NCI-H187 (cell line): ENCODE measurements at regions not wholly inside any gene's neighbourhood (a gene's known extent, or its start where the extent isn't known, plus 50 kb on each side); places are given as distances from the start of the nearest gene placed in this dataset.
"Not testable (repeated sequence)": the region's sequence is repeated elsewhere in the genome, so short reads cannot be mapped to it uniquely, and the experiment has no call there.

Experiments
- DNase-seq, 2 experiments: peaks; one replicate each; lab custom pipeline; 2025; lab: John Stamatoyannopoulos, UW

DNA sequence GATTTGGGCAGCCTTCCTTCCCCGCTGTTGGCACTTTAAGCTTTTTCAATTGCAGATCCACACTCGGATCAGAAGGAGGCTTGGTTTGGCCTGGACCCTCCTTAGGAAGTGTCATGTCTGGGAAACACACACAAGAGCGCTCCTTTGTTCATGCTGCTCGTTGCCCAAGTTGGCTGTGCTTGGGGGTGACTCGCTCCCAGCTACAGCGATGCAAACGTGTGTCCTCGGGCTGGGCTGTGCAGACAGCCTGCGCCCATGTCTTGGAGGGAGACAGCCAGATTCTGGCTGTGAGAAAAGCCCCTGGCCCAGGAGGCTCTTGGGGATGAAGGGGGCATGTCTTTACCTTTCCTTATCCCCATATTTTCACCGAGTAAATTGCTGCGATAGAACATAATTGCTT, 665.6 kb upstream of the EEF2KMT start:
- no peak for DNase-seq

DNA sequence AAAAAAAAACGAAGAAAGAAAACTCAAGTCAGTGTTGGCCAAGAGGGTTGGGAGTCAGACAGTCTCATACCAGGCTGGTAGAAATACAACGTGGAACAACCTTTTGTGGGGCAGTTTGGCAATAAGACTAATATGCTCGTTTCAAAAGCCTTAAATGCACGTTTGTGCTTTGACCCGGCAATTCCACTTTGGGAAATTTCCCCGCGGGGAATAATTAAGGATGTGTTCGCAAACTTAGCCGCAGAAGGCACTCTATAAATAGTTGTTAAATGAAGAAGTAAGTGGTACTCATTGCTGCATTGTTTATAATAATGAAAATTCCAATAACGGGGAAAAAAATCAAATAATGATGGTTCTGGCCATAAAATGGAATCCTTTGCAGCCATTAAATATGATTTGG, 664.8 kb upstream of the EEF2KMT start:
- DNase-seq: no peak

DNA sequence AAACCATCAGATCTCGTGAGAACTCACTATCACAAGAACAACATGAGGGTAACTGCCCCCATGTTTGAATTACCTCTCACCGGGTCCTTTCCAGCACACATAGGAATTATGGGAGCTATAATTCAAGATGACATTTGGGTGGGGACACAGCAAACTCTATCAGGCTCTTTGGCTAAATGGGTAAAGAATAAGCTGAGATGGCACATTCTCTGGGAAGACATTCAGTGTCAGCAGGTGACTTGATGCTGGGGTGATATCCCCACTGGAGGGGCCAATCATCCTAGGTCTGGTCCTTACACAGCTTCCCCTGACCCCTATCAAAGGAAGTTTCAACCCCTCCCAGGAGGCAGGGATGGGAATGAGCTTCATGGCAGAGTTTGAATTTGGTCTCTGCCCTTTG, 664.0 kb upstream of the EEF2KMT start:
- no peak for DNase-seq

DNA sequence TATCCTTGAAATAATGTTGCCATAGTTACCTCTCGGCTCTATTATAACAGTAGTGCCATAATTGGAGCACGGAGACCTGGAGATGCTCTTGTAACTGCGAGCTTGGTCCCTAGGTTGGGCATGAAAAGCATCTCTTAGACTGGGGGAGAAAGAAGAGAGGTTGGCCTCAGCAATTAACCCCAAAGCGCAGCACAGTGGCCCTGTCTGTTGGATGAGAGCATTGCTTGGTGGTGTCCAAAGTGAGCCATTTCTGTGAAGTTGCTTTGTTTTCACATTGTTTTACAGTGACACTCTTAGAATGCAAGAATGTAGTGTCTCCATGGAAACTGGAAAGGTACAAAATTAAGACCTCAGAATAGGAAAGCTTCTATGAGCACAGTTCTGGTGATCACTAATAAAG, 660.7 kb upstream of the EEF2KMT start:
- DNase-seq: no peak

DNA sequence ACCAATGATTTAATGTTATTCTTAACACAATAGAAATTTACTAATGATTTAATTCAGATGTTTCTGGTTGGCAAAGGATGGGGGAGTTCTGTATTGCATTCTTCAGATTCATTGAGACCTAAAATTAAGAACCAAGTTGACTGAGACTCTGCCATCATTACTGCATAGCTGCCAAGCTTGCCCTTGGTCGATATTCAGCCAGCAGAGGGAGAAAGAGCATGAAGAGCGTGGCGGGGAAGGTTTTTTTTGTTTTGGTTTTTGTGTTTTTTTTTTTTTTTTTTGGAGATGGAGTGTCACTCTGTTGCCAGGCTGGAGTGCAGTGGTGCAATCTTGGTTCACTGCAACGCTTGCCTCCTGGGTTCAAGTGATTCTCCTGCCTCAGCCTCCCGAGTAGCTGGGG, 659.4 kb upstream of the EEF2KMT start:
- DNase-seq: no peak

DNA sequence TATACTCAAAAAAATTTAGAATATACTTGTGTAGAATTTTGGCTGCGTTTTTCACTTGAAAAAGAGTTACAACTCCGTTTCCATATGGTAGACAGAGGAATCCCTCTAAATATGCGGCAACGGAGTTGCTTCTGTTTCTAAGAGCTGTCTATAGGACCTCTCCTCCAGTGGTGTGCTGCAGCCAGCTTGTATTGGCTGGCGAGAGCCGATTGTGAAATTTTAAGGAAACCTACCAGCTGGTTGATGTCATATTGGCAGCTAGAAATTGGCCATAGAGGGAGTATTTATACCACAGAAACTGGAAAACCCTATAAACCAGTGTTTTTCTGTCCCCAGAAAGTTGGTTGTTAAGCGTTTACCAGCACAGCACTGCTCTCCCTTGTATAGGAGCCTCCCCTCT, 655.8 kb upstream of the EEF2KMT start:
- DNase-seq: no peak

DNA sequence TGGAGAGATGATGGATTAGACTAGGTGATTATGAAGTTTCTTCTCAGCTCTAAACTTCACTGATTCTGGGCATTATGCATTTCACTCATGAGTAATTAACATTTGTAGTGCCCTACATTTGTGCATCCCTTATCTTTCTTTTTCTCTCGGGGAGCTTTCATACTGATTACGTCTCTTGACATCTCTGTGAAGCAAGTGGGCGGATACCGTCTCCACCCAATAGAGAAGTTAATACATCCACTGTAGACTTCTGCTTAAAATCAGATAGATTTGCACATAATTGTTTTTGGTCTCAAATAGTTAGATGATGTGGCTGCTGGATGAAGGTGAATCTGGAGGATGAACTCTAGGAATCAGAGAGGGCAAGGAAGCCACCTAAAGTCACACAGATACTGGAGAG, 653.6 kb upstream of the EEF2KMT start:
- DNase-seq: no peak

DNA sequence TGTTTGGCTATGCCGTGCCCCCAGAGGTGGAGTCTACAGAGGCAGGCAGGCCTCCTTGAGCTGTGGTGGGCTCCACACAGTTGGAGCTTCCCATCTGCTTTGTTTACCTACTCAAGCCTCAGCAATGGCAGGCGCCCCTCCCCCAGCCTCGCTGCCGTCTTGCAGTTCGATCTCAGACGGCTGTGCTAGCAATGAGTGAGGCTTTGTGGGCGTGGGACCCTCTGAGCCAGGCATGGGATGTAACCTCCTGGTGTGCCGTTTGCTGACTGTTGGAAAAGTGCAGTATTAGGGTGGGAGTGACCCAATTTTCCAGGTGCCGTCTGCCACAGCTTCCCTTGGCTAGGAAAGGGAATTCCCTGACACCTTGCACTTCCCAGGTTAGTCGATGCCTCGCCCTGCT, 652.8 kb upstream of the EEF2KMT start:
- not testable (repeated sequence) for DNase-seq

DNA sequence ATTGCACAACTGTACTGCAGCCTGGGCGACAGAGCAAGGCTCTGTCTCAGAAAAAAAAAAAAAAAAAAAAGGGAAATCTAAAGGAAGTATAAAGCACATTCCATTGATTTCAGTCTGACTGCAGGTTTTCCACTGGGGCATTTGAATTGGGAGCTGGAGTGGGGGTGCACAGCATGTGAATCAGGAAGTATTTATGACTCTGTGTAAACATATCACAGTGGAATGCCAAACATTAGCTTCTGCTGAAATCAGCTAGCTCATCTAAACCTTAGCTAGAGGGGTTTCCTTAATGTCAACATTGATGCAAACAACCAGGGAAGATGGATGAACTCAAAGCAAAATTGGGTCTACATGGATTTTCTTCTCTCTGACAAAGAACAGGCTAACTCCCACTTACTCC, 641.0 kb upstream of the EEF2KMT start:
- DNase-seq: no peak

DNA sequence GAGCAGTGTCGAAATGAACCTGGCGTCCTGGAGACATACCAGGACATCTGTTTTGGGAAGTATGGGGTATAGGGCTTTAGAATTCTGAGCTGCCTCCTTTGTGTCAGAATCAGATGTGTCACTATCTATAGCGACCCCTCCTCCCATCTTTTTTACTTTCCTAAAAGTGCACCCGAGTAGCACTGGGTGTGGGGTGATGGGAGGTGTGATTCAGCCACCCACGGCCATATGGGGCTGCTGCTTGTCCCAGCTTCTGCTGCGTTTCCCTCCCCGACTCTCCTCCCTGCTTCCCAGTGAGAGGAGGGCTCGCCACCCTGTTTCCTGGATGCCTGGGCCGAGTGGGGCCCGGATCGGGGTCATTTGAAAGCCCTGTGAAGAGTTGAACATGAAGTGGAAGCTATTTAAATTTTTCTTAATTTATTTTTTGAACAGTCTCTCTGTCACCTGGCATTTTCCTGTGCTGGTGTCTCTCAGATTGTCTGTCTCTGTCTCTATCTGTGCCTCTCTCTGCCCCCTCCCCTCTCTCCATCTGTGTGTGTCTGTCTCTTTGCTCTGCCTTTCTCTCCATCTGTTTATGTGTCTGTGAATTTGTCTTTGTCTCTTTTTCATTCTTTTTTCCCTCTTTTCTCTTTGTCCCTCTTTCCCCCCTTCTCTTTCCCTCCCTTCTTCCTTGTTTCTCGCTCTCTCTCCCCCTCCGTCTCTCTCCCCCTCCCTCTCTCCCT, 638.8 kb upstream of the EEF2KMT start:
- no peak for DNase-seq

DNA sequence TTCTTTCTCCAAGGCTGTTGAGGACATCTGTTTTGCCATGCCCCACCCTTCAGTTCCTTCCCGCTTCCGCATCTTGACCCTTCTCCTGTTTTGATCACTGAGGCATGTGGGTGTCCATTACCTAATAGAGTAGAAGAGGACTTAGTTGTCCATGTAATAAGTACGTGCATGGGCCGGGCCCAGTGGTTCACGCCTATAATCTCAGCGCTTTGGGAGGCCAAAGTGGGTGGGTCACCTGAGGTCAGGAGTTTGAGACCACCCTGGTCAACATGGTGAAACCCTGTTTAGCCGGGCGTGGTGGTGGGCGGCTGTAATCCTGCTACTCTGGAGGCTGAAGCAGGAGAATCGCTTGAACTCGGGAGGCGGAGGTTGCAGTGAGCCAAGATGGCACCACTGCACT, 637.8 kb upstream of the EEF2KMT start:
- no peak for DNase-seq

DNA sequence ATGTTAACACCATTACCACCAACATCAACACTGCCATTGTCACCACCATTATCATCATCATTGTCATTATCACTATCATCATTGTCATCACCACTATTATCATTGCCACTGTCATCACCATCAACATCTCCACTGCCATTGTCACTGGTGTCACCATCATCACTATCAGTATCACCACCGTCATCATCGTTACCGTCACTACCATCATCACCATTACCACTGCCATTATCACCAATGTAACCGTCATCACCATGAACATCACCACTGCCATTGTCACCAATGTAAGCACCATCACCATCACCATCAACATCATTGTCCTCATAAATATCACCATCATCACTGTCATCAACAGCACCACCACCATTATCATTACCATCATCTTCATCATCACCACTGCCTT, 633.2 kb upstream of the EEF2KMT start:
- no peak for DNase-seq

DNA sequence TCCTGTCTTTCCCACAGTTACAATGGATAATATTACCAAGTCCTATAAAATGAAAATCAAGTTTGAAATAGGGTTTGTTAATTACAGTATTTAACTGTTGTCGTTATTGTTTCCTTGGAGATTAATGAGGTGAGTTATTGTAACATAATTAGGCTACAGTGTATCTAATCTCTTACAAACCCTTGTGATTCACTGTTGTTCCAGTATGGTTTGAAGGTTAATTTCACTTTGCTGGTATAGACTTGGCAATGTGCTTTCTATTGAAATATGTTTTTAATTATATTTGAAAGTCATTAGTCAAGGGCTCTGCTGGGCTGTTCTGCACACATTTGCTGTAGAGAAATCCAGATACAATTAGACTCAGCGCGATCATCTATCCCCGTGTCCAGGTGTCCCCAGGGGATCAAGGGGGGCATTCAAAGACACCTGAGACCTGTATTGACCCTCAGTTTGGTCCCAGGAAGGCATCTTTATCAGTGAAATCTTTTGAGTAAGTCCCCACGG, 624.6 kb upstream of the EEF2KMT start:
- no peak for DNase-seq

DNA sequence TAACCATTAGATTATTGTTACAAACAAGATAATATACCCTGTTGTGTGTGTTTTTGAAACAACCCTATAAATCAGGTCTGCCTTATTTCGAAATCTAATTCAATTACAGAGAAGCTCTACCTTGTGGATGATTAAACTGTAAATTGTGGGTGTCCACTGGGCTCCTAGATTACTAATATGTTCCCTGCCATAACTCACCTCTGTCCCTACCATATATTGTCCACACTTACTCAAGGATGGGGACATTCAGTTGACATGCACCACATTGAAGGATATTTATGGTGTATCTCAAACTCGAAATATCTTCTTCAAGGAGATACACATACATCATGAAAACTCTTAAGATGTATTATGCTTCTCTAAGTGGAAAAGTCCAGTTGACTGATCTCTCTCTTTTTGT, 617.6 kb upstream of the EEF2KMT start:
- DNase-seq: no peak

DNA sequence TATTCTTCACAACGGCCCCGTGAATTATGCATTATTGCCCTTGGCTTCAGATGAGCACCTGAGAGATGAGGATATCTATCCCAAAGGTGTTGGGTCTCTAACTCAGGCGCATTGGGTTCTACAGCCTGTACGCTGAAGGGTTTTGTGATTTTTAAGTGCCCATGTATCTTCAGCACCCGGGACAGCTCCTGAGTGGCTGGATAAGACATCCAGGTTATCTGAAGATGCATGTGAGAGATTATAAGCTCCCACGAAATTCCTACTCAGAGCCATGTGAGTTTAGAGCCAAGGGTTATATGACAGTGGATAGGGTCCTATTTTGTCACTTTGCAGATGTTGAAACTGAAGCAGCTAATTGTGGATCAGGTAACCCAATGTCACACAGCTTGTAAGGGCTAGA, 612.3 kb upstream of the EEF2KMT start:
- DNase-seq: no peak

DNA sequence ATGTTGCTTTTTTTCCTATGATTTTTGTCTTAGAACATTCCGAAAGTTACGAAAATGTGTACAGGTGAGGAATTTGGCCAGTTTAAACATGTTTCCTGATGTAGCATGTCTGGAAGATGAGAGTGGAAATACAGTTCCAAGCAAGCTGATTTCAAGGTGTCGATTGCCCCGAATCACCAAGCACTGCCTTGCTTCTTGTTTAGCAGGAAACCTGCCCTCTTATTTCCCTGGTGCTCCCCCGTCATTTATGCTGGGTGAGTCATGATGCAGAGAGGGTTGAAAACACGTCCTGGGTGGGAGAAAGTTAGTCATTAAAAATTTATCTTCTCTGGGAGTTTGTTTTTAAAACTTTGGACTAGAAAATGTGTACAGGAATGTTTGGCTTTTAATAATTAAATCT, 608.6 kb upstream of the EEF2KMT start:
- no peak for DNase-seq

DNA sequence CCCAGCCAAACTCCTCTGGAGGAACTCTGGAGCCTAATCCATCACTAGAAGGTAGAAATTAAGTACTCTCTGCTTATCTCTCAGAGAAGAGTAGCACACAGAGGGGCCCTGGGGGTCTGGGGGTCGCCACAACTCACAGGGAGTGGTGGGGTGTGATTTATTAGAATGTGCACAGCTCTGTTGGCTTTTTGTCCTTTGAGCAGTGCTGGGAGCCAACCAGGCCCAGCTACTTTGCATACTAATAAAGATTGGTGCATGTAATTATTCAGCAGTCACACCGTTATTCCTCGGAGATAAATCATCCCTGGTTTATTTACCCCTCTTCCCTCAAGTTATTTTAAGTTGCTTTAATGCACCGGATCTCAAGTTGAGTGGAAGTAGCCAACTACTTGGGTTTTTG, 606.7 kb upstream of the EEF2KMT start:
- DNase-seq: no peak

DNA sequence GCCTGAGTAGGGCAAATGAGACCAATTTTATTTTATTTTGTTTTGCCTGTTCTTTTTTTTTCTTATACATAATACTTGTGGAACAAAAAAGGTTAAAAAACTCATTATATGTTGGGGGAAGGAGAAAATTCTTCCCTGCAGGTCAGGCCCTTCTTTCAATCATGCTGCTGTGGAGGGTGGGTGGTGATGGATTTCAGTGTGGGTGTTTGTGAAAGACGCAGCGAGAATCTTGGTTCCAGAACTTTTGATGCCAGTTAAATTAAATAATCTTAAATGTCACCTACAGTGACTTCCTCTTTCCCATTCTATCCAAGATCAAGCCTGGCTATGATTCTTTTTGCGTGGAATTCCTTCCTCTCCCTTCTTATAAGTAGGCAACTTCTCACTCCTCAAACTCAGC, 595.8 kb upstream of the EEF2KMT start:
- no peak for DNase-seq

DNA sequence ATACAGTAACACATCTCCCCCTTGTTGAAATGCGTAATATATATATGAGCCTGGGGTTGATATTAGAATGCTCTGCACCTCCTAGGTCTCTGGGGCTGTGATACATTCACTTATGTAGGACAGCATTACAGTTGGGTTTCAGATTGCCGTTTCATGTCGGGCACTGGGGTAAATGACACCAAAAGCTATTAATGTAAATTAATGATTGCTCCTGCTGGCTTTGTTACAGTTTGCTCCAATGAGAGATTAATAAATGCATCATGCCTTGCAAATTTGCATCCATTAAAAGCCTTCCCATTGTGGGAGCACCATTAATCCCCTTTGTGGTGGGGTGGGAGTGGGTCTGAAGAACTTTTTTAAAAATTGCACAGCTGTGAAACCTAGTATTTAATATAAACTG, 584.4 kb upstream of the EEF2KMT start:
- DNase-seq: no peak

DNA sequence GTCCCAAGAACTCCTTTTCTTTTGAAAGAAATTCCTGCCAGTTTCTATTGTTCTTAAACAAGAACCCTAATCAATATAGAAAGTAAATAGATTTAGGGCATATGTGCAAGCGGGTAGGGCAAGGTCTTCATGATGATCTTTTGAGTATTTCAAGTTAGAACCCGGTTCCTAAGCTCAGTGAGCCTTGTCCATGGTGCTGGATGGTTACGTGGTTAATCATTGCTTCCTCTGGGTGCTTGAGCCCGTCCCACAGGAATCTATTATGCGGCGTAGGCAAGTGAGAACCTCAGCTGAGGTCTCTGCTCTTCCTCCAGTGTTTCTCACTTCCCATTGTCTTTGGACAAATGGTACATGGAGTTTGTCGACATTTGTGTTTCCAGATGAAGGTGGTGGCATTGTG, 580.8 kb upstream of the EEF2KMT start:
- no peak for DNase-seq

DNA sequence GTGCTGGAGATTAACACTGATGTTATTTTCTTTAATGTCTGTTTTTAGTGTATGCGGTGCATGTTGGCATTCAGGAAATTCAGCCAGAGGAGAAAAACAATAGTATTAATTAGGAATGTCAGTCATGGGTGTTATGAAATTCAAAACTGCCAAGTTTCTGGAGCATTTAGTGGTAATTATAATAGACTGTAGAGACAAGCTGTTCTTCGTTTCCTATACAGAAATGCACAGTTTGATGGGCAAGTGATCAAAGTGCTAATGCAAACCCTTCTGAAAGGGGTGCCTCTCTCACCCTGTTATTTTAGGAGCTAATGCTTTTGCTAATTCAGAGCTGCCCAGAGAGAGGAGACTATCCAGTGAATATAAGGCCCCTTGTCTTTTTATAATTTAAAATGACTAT, 573.8 kb upstream of the EEF2KMT start:
- DNase-seq: no peak

DNA sequence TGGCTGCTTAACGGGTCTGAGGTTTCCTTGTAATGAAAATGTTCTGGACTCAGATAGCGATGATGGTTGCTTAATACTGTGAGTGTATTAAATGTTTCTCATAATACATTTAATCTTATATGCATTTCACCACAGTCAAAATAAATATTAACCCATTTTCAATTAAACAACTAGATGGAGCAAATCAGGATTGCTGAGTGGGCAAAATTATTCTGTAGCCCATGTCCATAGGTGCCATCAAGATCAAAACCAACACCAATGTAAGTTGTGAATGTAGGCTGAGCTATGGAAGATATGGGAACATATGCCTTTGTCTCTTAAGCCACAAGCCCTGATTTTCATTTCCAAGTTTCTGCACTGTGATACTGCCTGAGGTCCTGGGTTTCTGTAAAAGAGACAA, 572.6 kb upstream of the EEF2KMT start:
- DNase-seq: no peak

DNA sequence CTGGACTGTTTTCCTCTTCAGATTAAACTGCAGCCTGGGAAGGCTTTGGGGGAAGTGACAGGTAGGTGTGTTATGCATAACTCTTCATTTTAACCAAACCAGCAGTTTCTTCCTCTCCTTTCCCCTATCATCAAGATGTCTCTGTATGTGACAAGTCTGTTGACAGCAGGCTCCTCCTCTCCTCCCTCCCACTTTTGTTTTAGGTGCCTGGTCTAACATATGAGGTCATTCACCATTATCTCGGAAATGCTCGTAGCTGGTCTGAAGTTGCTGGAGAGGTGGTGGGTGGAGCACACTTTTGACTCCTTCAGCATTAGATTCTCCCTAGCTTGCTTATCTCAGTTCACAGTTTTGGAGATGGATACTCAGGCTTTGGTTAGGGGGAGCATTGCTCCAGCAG, 571.0 kb upstream of the EEF2KMT start:
- DNase-seq: no peak

DNA sequence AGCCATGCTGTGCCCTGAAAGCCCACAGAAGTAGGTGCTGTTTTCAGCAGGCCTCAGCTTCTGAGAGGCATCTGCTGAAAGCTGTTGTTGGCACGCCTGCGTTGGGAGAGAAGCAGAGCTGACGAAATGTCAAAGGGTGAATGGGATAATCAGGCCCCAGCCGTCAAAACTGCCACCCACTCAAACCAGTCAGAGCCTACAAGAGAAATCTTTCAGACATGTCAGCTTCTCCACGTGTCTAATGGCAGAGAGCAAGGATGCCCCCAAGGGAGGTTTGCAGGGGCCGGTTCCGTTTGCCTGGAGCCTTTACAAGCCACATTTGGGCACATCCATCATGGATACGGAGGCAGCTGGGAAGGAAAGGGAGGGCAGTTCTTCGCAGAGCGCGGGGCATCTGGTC, 568.2 kb upstream of the EEF2KMT start:
- no peak for DNase-seq

DNA sequence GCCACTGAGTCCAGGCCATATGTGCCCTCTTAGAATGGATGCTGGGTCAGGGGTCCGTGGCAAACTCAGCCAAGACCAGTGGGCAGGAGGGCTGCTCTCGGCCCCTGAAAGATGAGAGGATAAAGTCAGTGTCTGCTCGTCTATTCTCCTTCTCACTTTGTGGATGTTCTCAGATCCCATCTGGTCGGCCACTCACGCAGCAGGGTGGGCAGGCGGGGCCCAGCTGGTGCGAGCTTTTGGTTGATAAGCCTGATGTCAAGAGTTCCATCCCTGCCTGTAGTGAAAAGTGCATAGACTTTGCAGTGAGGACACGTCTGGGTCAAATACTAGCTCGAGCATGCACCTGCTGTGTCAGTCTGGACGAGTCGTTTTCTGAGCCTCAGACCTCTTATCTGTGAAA, 556.2 kb upstream of the EEF2KMT start:
- no peak for DNase-seq
